HCEC 1CT (cell line): ENCODE measurements at regions not wholly inside any gene's neighbourhood (a gene's known extent, or its start where the extent isn't known, plus 50 kb on each side); places are given as distances from the start of the nearest gene placed in this dataset.

Source experiments
- DNase-seq: peaks from one replicate; pipeline ENCODE4 v3.0.0-alpha.2; 2017

- DNase-seq: no peak
Observed at GRCh38 chr1:38454236-38454635, 405.3 kb downstream of the RRAGC start.

- no peak for DNase-seq
Observed at GRCh38 chr1:38452246-38452645, 405.7 kb upstream of the POU3F1 start.

- no peak for DNase-seq
Observed at GRCh38 chr1:38451541-38451993, 405.0 kb upstream of the POU3F1 start.

GRCh38 chr1:38448893-38449292, 402.3 kb upstream of the POU3F1 start:
- DNase-seq: no peak

GRCh38 chr1:38446936-38447335, 400.3 kb upstream of the POU3F1 start:
- no peak for DNase-seq

- DNase-seq: no peak
Observed at GRCh38 chr1:38444770-38445442, 398.3 kb upstream of the POU3F1 start.

GRCh38 chr1:38444311-38444710, 397.7 kb upstream of the POU3F1 start:
- DNase-seq: no peak

GRCh38 chr1:38440402-38440801, 393.8 kb upstream of the POU3F1 start:
- DNase-seq: no peak

- DNase-seq: no peak
Observed at GRCh38 chr1:38436749-38437148, 390.2 kb upstream of the POU3F1 start.

GRCh38 chr1:38436006-38436405, 389.4 kb upstream of the POU3F1 start:
- DNase-seq: no peak

GRCh38 chr1:38433084-38433722, 386.6 kb upstream of the POU3F1 start:
- no peak for DNase-seq

- DNase-seq: no peak
Observed at GRCh38 chr1:38431535-38432376, 385.2 kb upstream of the POU3F1 start.

- no peak for DNase-seq
Observed at GRCh38 chr1:38430949-38431348, 384.4 kb upstream of the POU3F1 start.

- no peak for DNase-seq
Observed at GRCh38 chr1:38424677-38425076, 378.1 kb upstream of the POU3F1 start.

- DNase-seq: no peak
Observed at GRCh38 chr1:38420666-38421065, 374.1 kb upstream of the POU3F1 start.

GRCh38 chr1:38418195-38419030, 371.8 kb upstream of the POU3F1 start:
- DNase-seq: no peak

- DNase-seq: no peak
Observed at GRCh38 chr1:38403667-38404066, 357.1 kb upstream of the POU3F1 start.

- no peak for DNase-seq
Observed at GRCh38 chr1:38402230-38402815, 355.7 kb upstream of the POU3F1 start.

- no peak for DNase-seq
Observed at GRCh38 chr1:38396606-38397005, 350.0 kb upstream of the POU3F1 start.

GRCh38 chr1:38394303-38394702, 347.7 kb upstream of the POU3F1 start:
- DNase-seq: no peak

- DNase-seq: no peak
Observed at GRCh38 chr1:38392861-38393260, 346.3 kb upstream of the POU3F1 start.

- no peak for DNase-seq
Observed at GRCh38 chr1:38381256-38381655, 334.7 kb upstream of the POU3F1 start.

GRCh38 chr1:38376577-38376976, 330.0 kb upstream of the POU3F1 start:
- DNase-seq: no peak
